Upper lobe of left lung (tissue), 4 donors: ENCODE measurements at regions not wholly inside any gene's neighbourhood (a gene's known extent, or its start where the extent isn't known, plus 50 kb on each side); places are given as distances from the start of the nearest gene placed in this dataset.

Experiments
- POLR2A ChIP-seq, 4 donors: fragments of 450-650 bp; IDR thresholded peaks; one replicate each; pipeline ENCODE4 v1.5.1; 2016 to 2017; ENCODE audit warnings: antibody characterized with exemption in 4 of 4, mild to moderate bottlenecking in 2 of 4
- TF ChIP-seq, protein P1 (sequence below), 6 experiments: fragments of 450-650 bp in 4 of 6; fragments of 200-600 bp in 2 of 6; sonication (generic) in 2 of 6; IDR thresholded peaks; one replicate each; pipeline ENCODE4 v1.5.1; 2016 to 2019; ENCODE audit warnings: antibody characterized with exemption in 6 of 6

DNA sequence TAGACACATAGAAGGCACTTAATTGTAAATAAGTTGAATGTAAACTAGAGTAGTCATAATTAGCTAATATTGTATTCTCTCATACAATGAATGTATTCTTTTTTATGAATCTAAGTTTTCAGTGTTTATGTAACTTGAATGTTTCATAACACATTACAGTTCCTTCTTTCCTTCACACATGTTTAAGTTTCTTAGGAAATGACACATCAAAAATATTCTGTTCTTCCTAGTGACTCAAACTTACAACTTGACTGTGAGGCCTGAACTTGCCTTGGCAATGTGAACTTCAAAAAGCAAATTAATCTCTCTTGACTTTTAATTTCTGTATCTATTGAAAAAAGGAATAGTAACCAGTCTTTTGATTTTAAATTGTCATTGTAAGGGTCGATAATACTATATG, 700.1 kb downstream of the KCNT2 start:
- TF ChIP-seq, protein P1, sequence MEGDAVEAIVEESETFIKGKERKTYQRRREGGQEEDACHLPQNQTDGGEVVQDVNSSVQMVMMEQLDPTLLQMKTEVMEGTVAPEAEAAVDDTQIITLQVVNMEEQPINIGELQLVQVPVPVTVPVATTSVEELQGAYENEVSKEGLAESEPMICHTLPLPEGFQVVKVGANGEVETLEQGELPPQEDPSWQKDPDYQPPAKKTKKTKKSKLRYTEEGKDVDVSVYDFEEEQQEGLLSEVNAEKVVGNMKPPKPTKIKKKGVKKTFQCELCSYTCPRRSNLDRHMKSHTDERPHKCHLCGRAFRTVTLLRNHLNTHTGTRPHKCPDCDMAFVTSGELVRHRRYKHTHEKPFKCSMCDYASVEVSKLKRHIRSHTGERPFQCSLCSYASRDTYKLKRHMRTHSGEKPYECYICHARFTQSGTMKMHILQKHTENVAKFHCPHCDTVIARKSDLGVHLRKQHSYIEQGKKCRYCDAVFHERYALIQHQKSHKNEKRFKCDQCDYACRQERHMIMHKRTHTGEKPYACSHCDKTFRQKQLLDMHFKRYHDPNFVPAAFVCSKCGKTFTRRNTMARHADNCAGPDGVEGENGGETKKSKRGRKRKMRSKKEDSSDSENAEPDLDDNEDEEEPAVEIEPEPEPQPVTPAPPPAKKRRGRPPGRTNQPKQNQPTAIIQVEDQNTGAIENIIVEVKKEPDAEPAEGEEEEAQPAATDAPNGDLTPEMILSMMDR (IDR thresholded peaks at IDR 0.05) = no peak
- no peak for TF ChIP-seq POLR2A (IDR thresholded peaks at IDR 0.05)
